ENCODE measurements at regions not wholly inside any gene's neighbourhood (a gene's known extent, or its start where the extent isn't known, plus 50 kb on each side); places are given as distances from the start of the nearest gene placed in this dataset.

- no peak for TF ChIP-seq EZH2 (IDR thresholded peaks at IDR 0.05; ENCODE audit: low read depth)
- no peak for TF ChIP-seq CTCF (conservative IDR thresholded peaks at IDR 0.05)
Observed at GRCh38 chr6:92634561-92634960, 784.8 kb downstream of the EPHA7 start.
